Activated B cell treated with CpG ODN at 0.5 μM for 24 hours (primary cell): ENCODE measurements at regions not wholly inside any gene's neighbourhood (a gene's known extent, or its start where the extent isn't known, plus 50 kb on each side); places are given as distances from the start of the nearest gene placed in this dataset.

Experiments used
- ATAC-seq: fragments of 200-7000 bp; cut with Tn5 transposase; one replicate; pipeline ENCODE4 v1.10.0; 2021; ENCODE audit warnings: low read depth, mild to moderate bottlenecking, moderate library complexity
- CTCF ChIA-PET: fragments of 350-600 bp; sonication (Branson Sonifier 250); formaldehyde crosslinking; loops from one replicate; lab custom pipeline; 2021; ENCODE audit warnings: antibody characterized with exemption; lab: Charles Lee
- POLR2A ChIA-PET: fragments of 350-600 bp; sonication (Branson Sonifier 250); formaldehyde crosslinking; loops from one replicate; lab custom pipeline; 2021; ENCODE audit warnings: antibody characterized with exemption; lab: Charles Lee
- DNase-seq: peaks from one replicate; pipeline ENCODE4 v3.0.0; 2022
- H3K27ac Mint-ChIP-seq: one replicate; pipeline ENCODE4 v1.8.0; 2020; ENCODE audit warnings: mixed read lengths
- H3K27me3 Mint-ChIP-seq: one replicate; pipeline ENCODE4 v1.8.0; 2021; ENCODE audit warnings: mixed read lengths
- H3K36me3 Mint-ChIP-seq: one replicate; pipeline ENCODE4 v1.8.0; 2021; ENCODE audit warnings: low read depth, mixed read lengths
- H3K4me1 Mint-ChIP-seq: one replicate; pipeline ENCODE4 v1.8.0; 2021; ENCODE audit warnings: mixed read lengths
- H3K4me3 Mint-ChIP-seq: one replicate; pipeline ENCODE4 v1.8.0; 2020; ENCODE audit warnings: mild to moderate bottlenecking, mixed read lengths
- H3K9me3 Mint-ChIP-seq: one replicate; pipeline ENCODE4 v1.8.0; 2020; ENCODE audit warnings: mixed read lengths
- CTCF ChIP-seq: fragments of 200-600 bp; IDR thresholded peaks from one replicate; pipeline ENCODE4 v1.8.0; 2022; ENCODE audit warnings: antibody characterized with exemption, mild to moderate bottlenecking
- intact Hi-C: fragments of 100-400 bp; cut with micrococcal nuclease; formaldehyde crosslinking; loops from one replicate; pipeline ENCODE4 v1.15.1; 2024

DNA sequence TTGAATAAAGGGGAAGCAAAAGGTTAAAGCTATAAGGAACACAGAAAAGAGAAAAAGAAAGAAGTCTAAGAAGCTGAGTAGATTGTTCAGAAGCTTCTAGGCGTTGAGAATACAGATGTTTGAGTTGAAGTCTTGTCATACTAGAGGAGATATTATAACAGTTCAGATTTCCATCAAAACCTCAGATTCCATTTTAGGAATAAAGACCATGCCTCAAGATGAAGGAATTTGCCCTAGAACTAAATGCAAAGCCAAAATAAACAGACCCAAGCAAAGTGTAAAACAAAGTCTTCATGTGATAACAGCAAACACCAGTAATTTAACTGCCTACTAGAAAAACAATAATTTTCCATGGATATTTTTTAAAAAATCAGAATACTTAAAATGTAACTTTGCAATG is 476.5 kb upstream of the POT1 start:
- intact Hi-C loops, result no loop called here
- no peaks in the 10 kb centered on the region for H3K9me3 Mint-ChIP-seq
- H3K27ac Mint-ChIP-seq, result no peak overlapping the region
- DNase-seq, result no peak
- ChIA-PET POLR2A (no interaction called here), CTCF (no interaction called here)
- no peak for TF ChIP-seq CTCF
- H3K27me3 Mint-ChIP-seq, result no peaks in the 10 kb centered on the region
- no peaks in the 10 kb centered on the region for H3K36me3 Mint-ChIP-seq
- no peaks in the 10 kb centered on the region for H3K4me1 Mint-ChIP-seq
- H3K4me3 Mint-ChIP-seq, result no peak overlapping the region
- no peak for ATAC-seq

GRCh38 chr7:125399408-125399807 is 469.8 kb upstream of the POT1 start:
- DNase-seq, result no peak
- H3K27ac Mint-ChIP-seq, result no peak overlapping the region
- intact Hi-C loops, result no loop called here

DNA sequence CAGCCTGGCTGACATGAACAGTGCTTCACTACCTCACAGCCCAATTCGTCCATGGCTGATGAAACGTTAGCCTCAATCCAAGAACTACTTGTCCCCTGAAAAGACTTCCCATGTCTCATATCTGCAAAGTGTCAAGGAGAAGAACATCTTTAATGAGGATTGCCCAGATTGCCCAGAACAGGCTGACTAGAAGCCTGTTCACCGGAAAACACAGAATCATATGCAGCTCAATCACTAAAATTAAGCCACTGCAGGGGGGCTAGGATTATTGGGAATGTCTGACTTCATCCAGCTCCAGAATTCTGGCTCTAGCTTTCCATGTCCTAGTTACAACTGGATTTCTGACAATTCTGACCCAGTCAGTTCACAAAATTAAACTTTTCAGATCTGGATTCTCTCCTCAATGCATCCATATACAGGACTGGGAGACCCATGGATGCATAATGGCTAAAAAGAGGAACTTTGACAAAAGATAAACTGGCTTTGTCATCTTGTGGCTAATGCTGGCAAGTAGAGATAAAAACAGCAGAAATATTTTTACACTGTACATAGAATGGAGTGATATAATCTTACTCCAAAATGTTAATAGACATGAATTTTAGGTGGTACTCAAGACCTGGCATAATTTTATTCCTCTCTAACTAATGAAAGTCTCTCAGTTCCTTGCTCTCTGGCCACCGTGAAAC is 467.0 kb upstream of the POT1 start:
- DNase-seq (no peak), ATAC-seq (no peak)
- CTCF ChIA-PET, result no interaction called here
- no peaks in the 10 kb centered on the region for H3K27me3 Mint-ChIP-seq
- H3K4me3 Mint-ChIP-seq, result no peak overlapping the region
- H3K27ac Mint-ChIP-seq, result no peak overlapping the region
- H3K4me1 Mint-ChIP-seq, result no peaks in the 10 kb centered on the region
- no peaks in the 10 kb centered on the region for H3K36me3 Mint-ChIP-seq
- H3K9me3 Mint-ChIP-seq, result peaks cover 5% of the 10 kb centered on the region
- TF ChIP-seq CTCF, result no peak
- POLR2A ChIA-PET, result no interaction called here
- intact Hi-C loops, result no loop called here

More at GRCh38 chr7:125399408-125399807, 469.8 kb upstream of the POT1 start:
- TF ChIP-seq CTCF, result no peak
- Mint-ChIP-seq H3K4me3 (no peak overlapping the region), H3K4me1 (no peaks in the 10 kb centered on the region), H3K9me3 (peaks cover 5% of the 10 kb centered on the region), H3K36me3 (no peaks in the 10 kb centered on the region), H3K27me3 (no peaks in the 10 kb centered on the region)
- ChIA-PET CTCF (no interaction called here), POLR2A (no interaction called here)
- no peak for ATAC-seq

DNA sequence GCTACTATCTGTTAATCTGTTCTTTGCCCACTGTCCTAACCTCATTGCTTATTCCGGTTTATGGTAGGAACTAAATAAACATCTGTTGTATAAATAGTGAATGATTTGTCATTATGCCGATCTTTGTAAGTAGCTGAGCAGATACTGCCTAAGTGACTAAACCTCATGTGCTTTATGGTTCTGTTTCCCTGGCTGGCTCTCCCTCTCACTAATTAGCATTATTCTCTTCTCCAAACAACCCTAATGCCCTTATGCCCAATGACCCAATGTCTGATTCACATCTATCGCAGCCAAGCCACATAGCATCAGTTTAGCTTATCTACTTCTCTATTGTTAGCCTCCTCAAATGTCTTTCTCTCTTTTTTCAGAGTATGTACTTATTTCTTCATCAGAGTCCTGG is 462.3 kb upstream of the POT1 start:
- Mint-ChIP-seq H3K4me1 (no peaks in the 10 kb centered on the region), H3K9me3 (peaks cover 6% of the 10 kb centered on the region), H3K4me3 (no peak overlapping the region), H3K27ac (no peak overlapping the region), H3K36me3 (no peaks in the 10 kb centered on the region), H3K27me3 (no peaks in the 10 kb centered on the region)
- DNase-seq, result no peak
- intact Hi-C loops, result no loop called here
- no peak for TF ChIP-seq CTCF
- ChIA-PET POLR2A (no interaction called here), CTCF (no interaction called here)
- ATAC-seq, result no peak

DNA sequence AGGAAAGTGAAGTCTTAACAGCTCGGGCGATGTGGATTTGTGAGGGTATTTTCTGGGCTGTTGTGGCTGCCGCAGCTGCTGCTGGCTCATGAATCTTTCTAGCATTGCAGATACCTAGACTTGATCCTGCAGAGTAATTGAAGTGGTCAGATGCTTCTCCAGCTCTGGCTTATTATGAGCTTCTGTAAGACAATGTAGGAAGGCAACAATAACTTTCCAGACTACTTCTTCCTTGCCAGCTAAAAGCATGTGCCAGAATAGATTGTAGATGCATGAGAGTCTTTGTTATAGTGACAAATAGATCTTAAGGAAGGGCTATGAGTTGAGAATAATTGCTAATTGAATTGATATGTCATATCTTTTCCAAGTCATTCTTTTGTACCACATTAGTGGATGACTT is 461.4 kb upstream of the POT1 start:
- Mint-ChIP-seq H3K36me3 (no peaks in the 10 kb centered on the region), H3K27ac (no peak overlapping the region), H3K9me3 (peaks cover 6% of the 10 kb centered on the region), H3K4me1 (no peaks in the 10 kb centered on the region), H3K4me3 (no peak overlapping the region), H3K27me3 (no peaks in the 10 kb centered on the region)
- ChIA-PET CTCF (no interaction called here), POLR2A (no interaction called here)
- intact Hi-C loops, result no loop called here
- no peak for ATAC-seq
- DNase-seq, result no peak
- no peak for TF ChIP-seq CTCF
